Ramos (cell line): ENCODE measurements at regions not wholly inside any gene's neighbourhood (a gene's known extent, or its start where the extent isn't known, plus 50 kb on each side); places are given as distances from the start of the nearest gene placed in this dataset.

Experiments
- in situ Hi-C: fragments of 300-500 bp; cut with MboI; formaldehyde crosslinking; loops from one replicate; pipeline ENCODE4 v1.14.3; 2022; ENCODE audit warnings: low sequenced_read_pairs; ENCODE audit not compliant: unreplicated experiment

DNA sequence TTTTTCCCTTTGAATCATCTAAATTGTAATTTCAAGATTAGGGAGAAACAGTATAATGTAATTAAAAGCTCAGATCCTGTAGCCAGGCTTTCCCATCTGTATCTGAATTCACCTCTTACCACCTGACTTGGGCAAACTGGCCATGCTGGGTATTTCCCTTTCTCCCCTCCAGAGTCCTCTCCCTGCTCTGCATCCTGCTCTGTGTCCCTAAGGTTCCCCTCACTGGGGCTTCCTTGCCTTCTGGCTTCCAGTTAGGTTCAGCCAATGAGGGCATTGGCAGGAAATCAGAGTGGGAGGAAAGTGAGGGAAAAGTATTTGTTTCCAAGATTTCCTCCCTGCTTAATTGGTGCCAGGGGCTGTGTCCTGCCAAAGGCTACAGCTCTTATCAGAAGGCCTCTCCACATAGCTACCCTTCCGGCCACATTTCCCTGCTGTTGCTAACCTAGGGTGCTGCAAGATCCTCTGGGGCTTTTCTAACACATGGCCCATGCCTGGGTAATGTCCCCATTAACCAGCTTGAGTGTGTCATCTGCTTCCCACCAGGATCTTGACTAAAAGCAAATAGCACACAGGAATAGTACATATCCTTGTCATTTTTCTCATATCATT lies 51.0 kb upstream of the MPDZ start:
- in situ Hi-C loops, result no loop called here
